ENCODE measurements at regions not wholly inside any gene's neighbourhood (a gene's known extent, or its start where the extent isn't known, plus 50 kb on each side); places are given as distances from the start of the nearest gene placed in this dataset.

DNA sequence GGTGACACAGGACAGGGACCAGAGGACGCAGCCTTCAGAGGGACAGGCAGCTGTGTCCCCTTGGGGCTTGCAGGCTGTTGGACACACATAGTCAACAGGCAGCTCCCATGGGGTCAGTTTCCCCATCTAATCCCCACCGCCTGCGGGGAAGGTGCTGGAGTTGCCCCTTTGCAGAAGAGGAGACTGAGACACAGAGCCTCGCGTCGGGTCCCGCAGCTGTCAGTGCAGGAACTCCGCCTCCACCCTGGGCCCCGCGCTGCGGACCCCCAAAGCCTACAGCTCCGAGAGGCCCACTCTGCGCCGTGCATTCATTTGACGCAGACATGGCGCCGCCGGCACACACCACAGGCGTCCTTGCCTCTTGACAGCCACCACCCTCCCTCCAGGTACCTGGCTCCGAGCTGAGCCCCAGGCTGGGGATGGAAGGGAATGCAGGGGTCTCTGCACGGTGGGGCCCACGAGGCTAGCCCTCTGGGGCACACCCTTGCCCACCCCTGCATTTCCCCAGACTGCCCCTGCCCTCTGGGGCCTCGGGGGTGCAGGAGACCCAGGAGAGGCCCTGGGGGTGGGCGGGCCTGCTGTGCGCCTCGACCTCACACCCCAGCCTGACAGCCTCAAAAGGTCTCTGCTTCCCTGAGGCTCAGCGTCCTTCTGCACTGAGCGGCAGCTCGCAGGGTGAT lies 88.5 kb upstream of the ACTRT2 start:
- TF ChIP-seq, protein P1, sequence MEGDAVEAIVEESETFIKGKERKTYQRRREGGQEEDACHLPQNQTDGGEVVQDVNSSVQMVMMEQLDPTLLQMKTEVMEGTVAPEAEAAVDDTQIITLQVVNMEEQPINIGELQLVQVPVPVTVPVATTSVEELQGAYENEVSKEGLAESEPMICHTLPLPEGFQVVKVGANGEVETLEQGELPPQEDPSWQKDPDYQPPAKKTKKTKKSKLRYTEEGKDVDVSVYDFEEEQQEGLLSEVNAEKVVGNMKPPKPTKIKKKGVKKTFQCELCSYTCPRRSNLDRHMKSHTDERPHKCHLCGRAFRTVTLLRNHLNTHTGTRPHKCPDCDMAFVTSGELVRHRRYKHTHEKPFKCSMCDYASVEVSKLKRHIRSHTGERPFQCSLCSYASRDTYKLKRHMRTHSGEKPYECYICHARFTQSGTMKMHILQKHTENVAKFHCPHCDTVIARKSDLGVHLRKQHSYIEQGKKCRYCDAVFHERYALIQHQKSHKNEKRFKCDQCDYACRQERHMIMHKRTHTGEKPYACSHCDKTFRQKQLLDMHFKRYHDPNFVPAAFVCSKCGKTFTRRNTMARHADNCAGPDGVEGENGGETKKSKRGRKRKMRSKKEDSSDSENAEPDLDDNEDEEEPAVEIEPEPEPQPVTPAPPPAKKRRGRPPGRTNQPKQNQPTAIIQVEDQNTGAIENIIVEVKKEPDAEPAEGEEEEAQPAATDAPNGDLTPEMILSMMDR (IDR thresholded peaks at IDR 0.05), result no peak
- TF ChIP-seq EZH2 (IDR thresholded peaks at IDR 0.05) (no peak), EZH2phosphoT487 (IDR thresholded peaks at IDR 0.05) (no peak)
